Central memory CD4-positive, alpha-beta T cell (primary cell): ENCODE measurements at regions not wholly inside any gene's neighbourhood (a gene's known extent, or its start where the extent isn't known, plus 50 kb on each side); places are given as distances from the start of the nearest gene placed in this dataset.

ENCODE experiments used
- DNase-seq: peaks from one replicate; pipeline ENCODE4 v3.0.0; 2022

DNA sequence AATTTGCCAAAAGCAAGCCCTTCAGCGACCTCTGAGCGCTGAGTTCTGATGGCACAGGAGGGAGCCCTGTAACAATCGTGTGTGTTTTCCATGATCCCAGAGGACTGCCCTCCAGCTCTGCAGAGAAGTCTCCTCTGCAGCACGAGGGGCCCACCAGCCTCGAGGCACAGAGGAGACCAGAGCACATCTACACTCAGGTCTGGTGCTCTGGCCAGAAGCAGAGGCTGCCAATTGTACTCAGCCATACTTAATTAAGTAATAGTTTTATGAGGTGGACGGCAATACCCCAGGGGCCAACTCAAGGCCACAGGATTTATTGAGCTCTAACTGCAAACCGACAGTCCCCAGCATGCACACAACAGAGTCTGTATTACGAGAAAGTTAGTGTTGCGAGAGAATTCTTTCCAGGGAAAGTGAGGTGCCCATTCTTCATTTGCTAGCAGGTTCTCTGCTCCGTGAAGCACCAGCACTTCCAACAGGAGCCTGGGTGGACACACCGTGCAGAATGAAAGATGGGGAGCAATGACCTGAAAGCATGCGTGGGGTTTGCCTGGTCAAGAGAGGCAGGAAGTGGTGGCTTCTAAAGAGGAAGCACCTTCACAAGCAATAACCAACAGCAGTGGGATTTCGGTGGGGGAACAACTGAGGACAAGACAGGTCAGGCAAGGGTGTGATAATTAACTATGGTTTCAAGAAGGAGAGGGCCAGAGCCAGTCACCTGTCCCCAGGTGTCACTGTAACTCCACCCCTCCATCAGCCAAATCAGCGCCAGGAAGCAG is 92.8 kb upstream of the FOXC1 start:
- no peak for DNase-seq

- no peak for DNase-seq
Observed at GRCh38 chr6:1518855-1519254, 90.9 kb upstream of the FOXC1 start.

DNA sequence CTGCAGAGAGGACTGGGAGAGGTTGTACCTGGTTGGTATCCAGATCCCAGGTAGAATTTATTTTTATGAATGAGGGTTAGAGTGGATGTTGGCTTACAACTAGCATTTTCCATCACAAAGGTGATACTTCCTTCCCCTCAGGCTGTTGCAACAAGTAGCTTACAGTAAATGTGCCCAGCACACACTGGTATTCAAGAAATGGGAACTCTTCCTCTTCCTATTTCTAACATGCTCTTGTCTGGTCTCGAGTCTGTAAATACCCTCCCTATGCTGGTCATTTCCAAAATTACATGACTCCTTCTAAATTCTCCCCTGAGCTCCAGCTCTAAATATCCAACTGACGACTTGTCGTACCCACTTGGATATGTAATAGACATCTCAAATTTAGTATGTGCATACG is 90.1 kb upstream of the FOXC1 start:
- no peak for DNase-seq

- no peak for DNase-seq
Observed at GRCh38 chr6:1522779-1523178, 86.9 kb upstream of the FOXC1 start.

- peak; percentile 74 for DNase-seq
Observed at GRCh38 chr6:1524040-1524480, 85.7 kb upstream of the FOXC1 start.

DNA sequence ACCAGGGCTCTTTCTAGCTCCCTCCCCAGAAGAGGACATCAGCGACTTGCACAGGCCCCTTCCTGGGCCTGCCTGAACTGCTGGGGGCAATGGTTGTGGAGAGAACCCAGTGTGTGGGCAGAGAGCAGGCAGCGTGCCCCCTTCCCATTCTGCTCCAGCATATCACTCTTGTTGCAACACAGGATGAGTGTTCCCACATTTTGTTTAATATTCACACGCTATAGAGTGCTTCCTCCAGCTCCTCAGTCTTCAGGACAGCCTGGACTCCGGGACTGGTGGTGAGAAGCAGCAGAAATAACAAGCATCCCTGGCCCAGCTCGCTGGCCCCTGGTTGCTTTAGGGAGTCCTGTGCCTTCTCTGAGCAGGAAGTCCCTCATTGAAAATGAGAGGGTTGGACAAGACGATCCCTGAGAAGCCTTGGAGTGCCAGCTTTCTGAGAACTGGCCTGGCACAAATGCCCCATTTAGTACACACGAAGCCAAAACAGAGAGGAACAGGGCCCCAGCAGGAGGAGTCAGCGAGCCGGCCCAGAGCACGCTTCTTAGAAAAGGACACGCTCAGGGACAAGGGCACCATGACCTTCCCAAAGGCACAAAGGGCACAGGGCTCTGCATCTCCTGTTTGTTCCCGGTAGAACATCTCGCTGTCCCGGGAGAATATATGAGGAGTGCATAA is 84.2 kb upstream of the FOXC1 start:
- DNase-seq: no peak

DNA sequence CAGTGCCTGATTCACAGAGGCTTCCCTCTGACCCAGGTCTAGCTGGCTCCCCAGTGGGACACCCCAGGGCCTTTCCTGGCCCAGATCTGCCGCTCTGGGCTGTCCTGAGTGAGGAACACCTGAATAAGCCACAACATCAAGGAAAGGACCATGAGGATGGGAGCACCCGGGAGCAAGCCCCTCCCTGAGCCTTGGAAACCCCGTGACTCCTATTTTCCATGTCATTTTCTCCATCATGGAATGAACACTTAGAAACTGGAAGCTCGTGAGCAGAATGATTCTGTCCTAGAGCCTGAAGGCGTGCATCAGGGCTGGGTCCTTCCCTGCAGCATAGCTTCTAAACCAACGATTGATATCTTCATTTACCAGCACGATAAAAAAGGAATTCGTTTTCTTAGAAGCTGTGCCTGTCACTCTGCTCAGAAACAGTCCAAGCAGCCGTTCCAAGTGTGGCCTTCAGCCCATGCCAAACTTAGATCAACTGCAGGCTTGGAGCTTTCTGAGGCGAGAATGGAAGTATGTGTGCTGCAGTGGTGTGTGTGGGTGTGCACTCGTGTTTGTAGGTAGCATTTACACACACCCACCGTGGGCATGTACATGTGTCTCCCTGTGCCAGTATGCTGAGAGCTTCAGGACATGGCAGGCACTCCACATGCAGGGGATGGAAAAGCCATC is 83.2 kb upstream of the FOXC1 start:
- DNase-seq: no peak

DNA sequence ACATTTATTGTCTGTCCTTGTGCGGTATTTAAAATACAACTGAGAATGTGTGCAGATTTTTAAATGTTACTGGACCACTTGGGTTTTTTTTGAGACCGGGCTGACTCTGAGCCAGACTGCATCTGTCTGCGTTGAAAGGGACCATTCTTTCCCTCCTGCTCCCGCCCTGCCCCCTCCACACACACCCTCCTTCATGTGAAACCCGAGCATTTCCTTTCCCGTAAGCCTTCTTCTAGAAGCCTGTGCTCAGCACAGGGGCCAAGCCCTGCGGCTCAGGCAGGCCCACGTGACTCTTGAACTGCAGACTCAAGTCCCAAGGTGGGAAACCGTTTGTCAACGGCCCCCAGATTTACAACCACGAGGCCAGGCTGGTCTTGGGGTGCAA is 82.7 kb upstream of the FOXC1 start:
- peak; percentile 6 for DNase-seq

GRCh38 chr6:1535295-1535694 is 74.4 kb upstream of the FOXC1 start:
- peak; percentile 44 for DNase-seq

DNA sequence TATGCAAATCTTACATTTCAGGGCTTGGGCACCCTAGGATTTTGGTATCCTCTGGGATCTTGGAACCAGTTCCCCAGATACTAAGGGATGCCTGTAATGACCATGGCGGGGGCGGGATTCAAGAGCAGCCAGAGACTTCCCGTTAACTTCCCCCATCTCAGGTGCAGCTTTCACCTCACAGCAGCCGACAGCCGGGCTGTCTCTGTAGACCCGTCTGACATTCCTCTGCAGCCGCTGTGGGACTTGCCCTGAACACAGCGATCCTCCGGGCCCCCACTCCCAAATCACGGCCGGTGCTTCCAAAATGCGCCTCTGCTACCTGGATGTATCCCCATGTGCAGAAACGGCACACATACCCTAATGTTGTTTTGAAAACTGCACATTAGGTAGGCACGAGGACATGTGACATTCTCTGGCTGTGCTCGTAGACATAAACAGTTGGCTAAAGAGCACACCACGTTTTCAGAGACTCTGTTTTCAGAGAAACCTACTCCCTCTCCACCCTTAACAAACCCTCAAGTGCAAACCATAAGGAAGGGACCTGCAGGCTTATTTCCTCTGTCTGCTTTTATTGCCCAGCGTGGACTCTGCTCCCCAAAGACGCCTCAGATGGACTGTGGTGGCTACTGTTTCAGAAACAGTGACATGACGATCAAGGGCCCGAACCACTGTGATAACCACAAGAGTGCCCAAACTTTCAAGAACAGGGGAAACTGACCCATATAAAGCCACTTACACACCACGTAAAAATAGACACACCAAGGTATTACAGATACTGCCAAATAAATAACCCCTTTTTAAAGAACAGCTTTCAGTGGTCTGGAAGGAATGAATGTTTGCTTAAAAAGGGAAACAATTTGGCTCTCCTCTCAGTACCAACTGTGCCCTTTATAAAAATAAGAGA is 72.9 kb upstream of the FOXC1 start:
- DNase-seq: no peak

GRCh38 chr6:1538369-1538768 is 71.3 kb upstream of the FOXC1 start:
- DNase-seq: no peak

DNA sequence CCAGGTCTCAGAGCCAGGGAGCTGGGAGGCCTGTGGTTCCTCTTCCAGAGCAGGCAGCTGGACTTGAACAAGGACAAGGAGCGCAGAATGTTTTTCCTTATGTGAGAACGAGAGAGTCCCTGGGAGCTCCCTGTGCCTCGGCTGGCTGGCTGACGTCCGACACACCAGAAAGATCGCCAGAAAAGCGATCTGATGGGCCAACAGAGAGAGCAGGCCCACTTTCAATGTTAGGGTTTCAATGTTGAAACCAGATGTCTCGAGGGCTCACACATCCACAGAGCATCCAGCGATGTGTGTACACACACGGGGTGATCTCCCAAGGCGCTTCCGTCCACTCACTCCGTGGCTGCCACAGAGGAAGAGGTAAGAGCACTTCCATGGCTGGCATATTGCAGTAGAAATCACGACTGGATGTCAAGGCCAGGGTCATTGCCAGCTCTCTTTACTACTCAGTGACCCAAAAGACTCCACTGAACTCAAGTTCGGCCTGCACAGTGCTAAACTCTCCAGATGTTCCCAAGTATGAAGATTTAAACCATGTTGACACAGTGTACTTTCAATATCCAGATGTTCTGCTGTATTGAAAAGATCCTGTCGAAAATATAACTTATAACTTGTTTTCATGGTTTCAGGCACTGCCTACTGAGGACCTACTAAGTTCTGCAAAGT is 70.8 kb upstream of the FOXC1 start:
- DNase-seq: no peak

DNA sequence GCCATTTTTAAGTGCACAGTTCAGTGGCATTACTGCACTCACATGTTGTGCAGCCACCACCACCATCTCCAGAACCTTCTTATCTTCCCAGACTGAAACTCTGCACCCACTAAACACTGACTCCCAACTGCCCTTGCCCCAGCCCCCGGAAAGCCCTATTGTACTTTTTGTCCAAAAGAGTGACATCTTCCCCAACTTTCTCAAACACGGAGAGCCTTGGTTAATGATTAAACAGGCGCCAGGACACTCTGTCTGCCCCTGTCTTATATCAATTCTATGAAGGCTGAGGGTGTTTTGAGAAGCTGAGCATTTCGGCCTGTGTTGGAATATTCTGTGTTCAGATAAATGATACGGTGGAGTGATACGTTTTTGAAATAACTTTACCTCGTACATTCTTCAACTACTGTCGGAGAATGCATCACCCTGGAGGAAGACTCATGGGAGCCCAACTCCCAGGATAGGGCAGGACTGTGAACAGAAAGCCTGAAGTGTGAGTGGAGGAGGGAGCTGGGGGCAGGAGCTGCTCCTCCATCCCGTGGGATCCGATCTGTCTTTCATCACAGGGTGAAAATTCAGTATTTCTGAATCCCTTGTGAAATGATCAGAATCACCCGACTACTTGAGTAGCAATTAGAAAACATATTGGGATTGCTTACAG is 68.7 kb upstream of the FOXC1 start:
- no peak for DNase-seq

DNA sequence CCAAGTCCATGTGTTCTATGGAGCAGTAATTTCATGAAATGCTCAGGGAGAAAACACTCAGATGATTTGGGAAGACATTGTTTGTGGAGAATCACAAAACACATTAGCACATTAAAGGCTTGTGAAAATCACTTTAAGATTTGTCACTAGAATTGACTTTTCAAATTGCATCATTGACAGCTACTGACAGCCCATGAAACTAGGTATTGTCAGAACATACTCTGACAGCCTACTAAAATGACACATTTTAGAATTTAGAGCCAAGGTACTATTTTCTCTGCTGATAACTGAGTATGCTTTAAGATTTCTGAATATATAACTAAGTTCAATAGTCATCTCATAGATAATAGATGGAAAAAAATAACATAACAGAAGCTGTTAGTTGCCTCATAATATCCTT is 67.4 kb upstream of the FOXC1 start:
- no peak for DNase-seq

DNA sequence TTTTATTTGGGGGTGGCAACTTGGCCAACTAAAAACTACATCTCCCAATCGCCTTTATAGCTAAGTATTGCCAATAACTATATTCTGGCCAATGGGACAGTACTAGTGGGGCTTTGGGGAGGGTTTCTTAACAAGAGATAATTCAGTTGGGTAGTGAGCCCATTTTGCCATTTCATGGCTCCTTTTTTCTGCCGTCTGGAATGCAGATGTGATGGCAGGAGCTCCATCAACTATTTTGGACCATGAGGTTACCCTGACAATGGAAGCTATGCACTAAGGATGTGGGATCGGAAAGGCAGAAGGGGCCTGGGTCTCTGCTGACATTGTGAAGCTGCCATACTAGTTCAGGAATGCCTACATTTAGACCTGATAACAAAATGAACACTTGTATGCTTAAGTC is 67.0 kb upstream of the FOXC1 start:
- DNase-seq: no peak

- DNase-seq: no peak
Observed at GRCh38 chr6:1544000-1544399, 65.7 kb upstream of the FOXC1 start.

DNA sequence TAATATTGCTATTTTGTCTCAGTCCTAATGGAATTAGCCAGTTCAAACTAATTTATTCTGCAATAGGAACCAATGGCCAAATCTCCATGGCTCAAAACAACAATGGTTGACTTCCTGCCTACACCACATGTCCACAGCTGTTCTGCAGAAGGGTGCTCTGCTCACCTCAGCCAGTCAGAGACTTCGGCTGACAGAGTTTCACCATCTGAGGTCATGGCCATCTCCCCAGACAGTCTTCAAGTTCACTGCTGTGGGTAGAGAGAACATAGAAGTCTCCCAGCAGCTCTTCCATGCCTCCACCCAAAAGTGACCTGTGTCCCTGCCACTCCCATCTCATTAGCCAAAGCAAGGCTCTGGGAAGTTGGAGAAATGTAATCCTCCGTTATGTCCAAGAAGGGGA is 65.1 kb upstream of the FOXC1 start:
- no peak for DNase-seq

GRCh38 chr6:1545654-1546053 is 64.1 kb upstream of the FOXC1 start:
- no peak for DNase-seq

GRCh38 chr6:1547785-1548184 is 61.9 kb upstream of the FOXC1 start:
- DNase-seq: no peak

- DNase-seq: no peak
Observed at GRCh38 chr6:1551249-1551648, 58.5 kb upstream of the FOXC1 start.

DNA sequence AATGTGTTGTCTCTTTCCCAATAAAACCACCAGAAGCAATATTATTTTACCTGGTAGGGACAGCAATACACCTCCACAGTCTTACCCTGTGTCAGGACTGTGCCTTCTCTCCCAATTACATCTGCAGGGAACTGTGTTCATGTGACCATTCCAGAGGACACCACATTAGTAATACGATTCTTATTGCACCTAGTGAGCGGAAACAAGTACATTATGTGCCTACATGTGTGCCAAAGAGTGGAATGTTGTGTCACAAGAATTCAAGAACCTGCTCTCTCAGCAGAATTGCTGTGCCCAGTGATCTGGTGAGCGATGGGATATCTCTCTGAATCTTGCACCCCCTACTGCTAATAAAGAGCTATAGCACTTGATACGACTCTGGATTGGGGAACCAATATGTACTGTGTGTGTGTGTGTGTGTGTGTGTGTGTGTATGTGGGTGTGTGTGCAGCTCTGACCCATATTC is 57.4 kb upstream of the FOXC1 start:
- peak; percentile 32 for DNase-seq
